ENCODE measurements at regions not wholly inside any gene's neighbourhood (a gene's known extent, or its start where the extent isn't known, plus 50 kb on each side); places are given as distances from the start of the nearest gene placed in this dataset.

GRCh38 chr6:22638320-22638719 lies 69.0 kb downstream of the HDGFL1 start:
- H3K4me2 ChIP-seq (ENCODE audit: insufficient read depth, low read length), result no peak overlapping the region
- H3K36me3 ChIP-seq (ENCODE audit: insufficient read depth, low read length), result no peaks in the 10 kb centered on the region
- H3K9me3 ChIP-seq (ENCODE audit: low read depth, low read length), result no peaks in the 10 kb centered on the region
- H3K27me3 ChIP-seq (ENCODE audit: insufficient read depth, low read length), result no peaks in the 10 kb centered on the region
- peaks cover 3% of the 10 kb centered on the region for H3K4me1 ChIP-seq (ENCODE audit: insufficient read depth, low read length)
- no peak overlapping the region for H3K4me3 ChIP-seq (ENCODE audit: insufficient read depth, low read length)
- no peak overlapping the region for H3K27ac ChIP-seq (ENCODE audit: low read depth, low read length)
- no peaks in the 10 kb centered on the region for H4K20me1 ChIP-seq (ENCODE audit: insufficient read depth, low read length)
- H2AFZ ChIP-seq (ENCODE audit: low read length), result no peak overlapping the region
- DNase-seq (ENCODE audit: insufficient read length, low spot score, missing footprints), result no peak
- TF ChIP-seq, protein P1, sequence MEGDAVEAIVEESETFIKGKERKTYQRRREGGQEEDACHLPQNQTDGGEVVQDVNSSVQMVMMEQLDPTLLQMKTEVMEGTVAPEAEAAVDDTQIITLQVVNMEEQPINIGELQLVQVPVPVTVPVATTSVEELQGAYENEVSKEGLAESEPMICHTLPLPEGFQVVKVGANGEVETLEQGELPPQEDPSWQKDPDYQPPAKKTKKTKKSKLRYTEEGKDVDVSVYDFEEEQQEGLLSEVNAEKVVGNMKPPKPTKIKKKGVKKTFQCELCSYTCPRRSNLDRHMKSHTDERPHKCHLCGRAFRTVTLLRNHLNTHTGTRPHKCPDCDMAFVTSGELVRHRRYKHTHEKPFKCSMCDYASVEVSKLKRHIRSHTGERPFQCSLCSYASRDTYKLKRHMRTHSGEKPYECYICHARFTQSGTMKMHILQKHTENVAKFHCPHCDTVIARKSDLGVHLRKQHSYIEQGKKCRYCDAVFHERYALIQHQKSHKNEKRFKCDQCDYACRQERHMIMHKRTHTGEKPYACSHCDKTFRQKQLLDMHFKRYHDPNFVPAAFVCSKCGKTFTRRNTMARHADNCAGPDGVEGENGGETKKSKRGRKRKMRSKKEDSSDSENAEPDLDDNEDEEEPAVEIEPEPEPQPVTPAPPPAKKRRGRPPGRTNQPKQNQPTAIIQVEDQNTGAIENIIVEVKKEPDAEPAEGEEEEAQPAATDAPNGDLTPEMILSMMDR (IDR thresholded peaks at IDR 0.05; ENCODE audit: extremely low read depth, low read depth, low read length), result no peak
- no peaks in the 10 kb centered on the region for H3K79me2 ChIP-seq (ENCODE audit: insufficient read depth, low read length)

DNA sequence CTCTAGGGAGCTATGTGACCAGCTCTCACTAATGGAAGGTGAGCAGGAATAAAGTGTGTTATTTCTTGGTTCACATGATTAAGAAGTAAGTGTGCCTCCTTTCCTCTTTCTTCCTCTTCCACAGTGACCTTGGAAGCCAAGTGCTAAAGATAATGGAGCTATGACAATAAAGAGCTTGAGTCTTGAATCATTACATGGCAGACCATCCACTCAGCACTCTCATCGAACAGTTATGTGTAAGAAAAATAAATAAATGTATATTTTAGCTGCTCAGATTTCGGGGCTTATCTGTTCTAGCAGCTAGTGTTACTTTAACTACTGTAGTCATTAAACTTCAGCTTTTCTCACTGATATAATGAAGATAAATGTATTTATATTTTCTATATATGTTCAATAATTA lies 72.9 kb downstream of the HDGFL1 start:
- Histone ChIP-seq H2AFZ (ENCODE audit: low read length) (no peak overlapping the region), H3K4me1 (ENCODE audit: insufficient read depth, low read length) (peaks cover 3% of the 10 kb centered on the region), H3K27me3 (ENCODE audit: insufficient read depth, low read length) (no peaks in the 10 kb centered on the region), H3K27ac (ENCODE audit: low read depth, low read length) (no peak overlapping the region), H3K36me3 (ENCODE audit: insufficient read depth, low read length) (no peaks in the 10 kb centered on the region), H3K79me2 (ENCODE audit: insufficient read depth, low read length) (no peaks in the 10 kb centered on the region), H4K20me1 (ENCODE audit: insufficient read depth, low read length) (no peaks in the 10 kb centered on the region), H3K4me2 (ENCODE audit: insufficient read depth, low read length) (no peak overlapping the region), H3K9me3 (ENCODE audit: low read depth, low read length) (no peaks in the 10 kb centered on the region), H3K4me3 (ENCODE audit: insufficient read depth, low read length) (no peak overlapping the region)
- TF ChIP-seq, protein P1 (IDR thresholded peaks at IDR 0.05; ENCODE audit: extremely low read depth, low read depth, low read length), result no peak
- no peak for DNase-seq (ENCODE audit: insufficient read length, low spot score, missing footprints)

DNA sequence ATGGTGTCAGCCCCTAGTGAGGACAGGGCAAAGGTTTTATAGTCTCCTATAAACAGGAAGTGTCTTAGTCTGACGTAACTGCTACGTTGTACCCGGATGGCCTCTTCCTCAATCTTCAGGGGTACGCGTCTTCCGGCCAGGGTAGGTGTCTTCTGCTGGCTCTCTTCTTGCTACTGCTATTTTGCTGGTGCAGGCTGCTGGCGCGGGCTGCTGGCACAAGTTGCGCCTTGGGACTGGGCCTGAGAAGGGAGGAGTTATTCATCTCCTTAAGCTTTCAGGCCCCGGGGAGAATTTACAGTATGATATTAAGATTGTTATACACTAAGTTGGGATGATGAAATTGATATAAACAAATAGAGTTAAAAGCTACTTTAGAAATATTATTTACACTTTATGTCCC lies 74.4 kb downstream of the HDGFL1 start:
- no peak overlapping the region for H3K27ac ChIP-seq (ENCODE audit: low read depth, low read length)

GRCh38 chr6:22647719-22648118 lies 78.4 kb downstream of the HDGFL1 start:
- Histone ChIP-seq H3K36me3 (ENCODE audit: insufficient read depth, low read length) (no peaks in the 10 kb centered on the region), H3K27me3 (ENCODE audit: insufficient read depth, low read length) (no peaks in the 10 kb centered on the region)

More for the DNA sequence above, 74.4 kb downstream of the HDGFL1 start:
- Histone ChIP-seq H3K27me3 (ENCODE audit: insufficient read depth, low read length) (no peaks in the 10 kb centered on the region), H3K4me1 (ENCODE audit: insufficient read depth, low read length) (peaks cover 3% of the 10 kb centered on the region), H3K36me3 (ENCODE audit: insufficient read depth, low read length) (no peaks in the 10 kb centered on the region), H3K4me2 (ENCODE audit: insufficient read depth, low read length) (no peak overlapping the region), H3K79me2 (ENCODE audit: insufficient read depth, low read length) (no peaks in the 10 kb centered on the region), H4K20me1 (ENCODE audit: insufficient read depth, low read length) (no peaks in the 10 kb centered on the region), H3K9me3 (ENCODE audit: low read depth, low read length) (no peaks in the 10 kb centered on the region), H2AFZ (ENCODE audit: low read length) (no peak overlapping the region), H3K4me3 (ENCODE audit: insufficient read depth, low read length) (no peak overlapping the region)
- TF ChIP-seq, protein P1 (IDR thresholded peaks at IDR 0.05; ENCODE audit: extremely low read depth, low read depth, low read length), result no peak
- DNase-seq (ENCODE audit: insufficient read length, low spot score, missing footprints), result no peak

More at GRCh38 chr6:22647719-22648118, 78.4 kb downstream of the HDGFL1 start:
- Histone ChIP-seq H3K79me2 (ENCODE audit: insufficient read depth, low read length) (no peaks in the 10 kb centered on the region), H3K27ac (ENCODE audit: low read depth, low read length) (no peak overlapping the region), H2AFZ (ENCODE audit: low read length) (no peak overlapping the region), H3K4me1 (ENCODE audit: insufficient read depth, low read length) (no peaks in the 10 kb centered on the region), H3K4me2 (ENCODE audit: insufficient read depth, low read length) (no peak overlapping the region), H4K20me1 (ENCODE audit: insufficient read depth, low read length) (no peaks in the 10 kb centered on the region), H3K9me3 (ENCODE audit: low read depth, low read length) (no peaks in the 10 kb centered on the region), H3K4me3 (ENCODE audit: insufficient read depth, low read length) (no peak overlapping the region)
- TF ChIP-seq, protein P1 (IDR thresholded peaks at IDR 0.05; ENCODE audit: extremely low read depth, low read depth, low read length), result no peak
- no peak for DNase-seq (ENCODE audit: insufficient read length, low spot score, missing footprints)

Measured in osteoblast (primary cell).